T-cell (primary cell): ENCODE measurements at regions not wholly inside any gene's neighbourhood (a gene's known extent, or its start where the extent isn't known, plus 50 kb on each side); places are given as distances from the start of the nearest gene placed in this dataset.

Source experiments
- ATAC-seq, 4 experiments: fragments of 200-7000 bp in 3 of 4; fragments of 150-1000 bp in 1 of 4; cut with Tn5 transposase; replicated peaks in 1 of 4; 1 replicate in 3 of 4; 2 replicates in 1 of 4; pipeline ENCODE4 v1.10.0; 2021; ENCODE audit warnings: moderate library complexity in 3 of 4, mild to moderate bottlenecking in 2 of 4, moderate number of reproducible peaks in 1 of 4
- CTCF ChIA-PET, 2 donors: fragments of 300-600 bp; sonication (Branson Sonifier 250); formaldehyde crosslinking; loops; one replicate each; lab custom pipeline; 2022; ENCODE audit warnings: antibody characterized with exemption in 2 of 2; lab: Charles Lee
- POLR2A ChIA-PET, 2 donors: fragments of 300-600 bp; sonication (Branson Sonifier 250); formaldehyde crosslinking; loops; one replicate each; lab custom pipeline; 2022; ENCODE audit warnings: antibody characterized with exemption in 2 of 2; lab: Charles Lee
- DNase-seq, 35 experiments: peaks; one replicate each; pipeline versions ENCODE4 v3.0.0 to v3.0.0-alpha.2; 2013 to 2023
- H3K27ac ChIP-seq: one replicate; pipeline ENCODE4 v1.5.1; 2013; ENCODE audit warnings: low read length
- H3K27me3 ChIP-seq, 2 experiments: replicated peaks in 1 of 2; 1 replicate in 1 of 2; 2 replicates in 1 of 2; pipeline versions ENCODE4 v1.6.1 to v1.7.0; 2013; ENCODE audit warnings: low read length in 1 of 2, mixed read lengths in 1 of 2; ENCODE audit not compliant: control insufficient read depth in 2 of 2, insufficient read depth in 2 of 2; ENCODE audit errors: extremely low read depth in 1 of 2
- H3K36me3 ChIP-seq, 2 donors: 1 replicate in 1 of 2; 2 replicates in 1 of 2; pipeline versions ENCODE4 v1.6.1 to v1.7.0; 2013; ENCODE audit warnings: low read length in 1 of 2; ENCODE audit not compliant: control insufficient read depth in 2 of 2, insufficient read depth in 1 of 2; ENCODE audit errors: extremely low read depth in 1 of 2
- H3K4me1 ChIP-seq, 2 experiments: 1 replicate in 1 of 2; 2 replicates in 1 of 2; pipeline versions ENCODE4 v1.6.1 to v1.7.0; 2013; ENCODE audit warnings: low read length in 2 of 2, mixed read lengths in 1 of 2; ENCODE audit not compliant: insufficient read depth in 2 of 2, control insufficient read depth in 1 of 2; ENCODE audit errors: extremely low read depth in 1 of 2
- H3K4me3 ChIP-seq, 2 donors: 1 replicate in 1 of 2; 2 replicates in 1 of 2; pipeline versions ENCODE4 v1.5.1 to v1.7.0; 2013; ENCODE audit warnings: mild to moderate bottlenecking in 2 of 2, low read length in 1 of 2, moderate library complexity in 1 of 2; ENCODE audit not compliant: control insufficient read depth in 1 of 2; ENCODE audit errors: extremely low read depth in 1 of 2
- H3K9me3 ChIP-seq: 2 replicates; pipeline ENCODE4 v1.7.0; 2013
- H3K27ac Mint-ChIP-seq, 2 donors: one replicate each; pipeline ENCODE4 v1.8.0; 2020 to 2021; ENCODE audit warnings: mild to moderate bottlenecking in 2 of 2, mixed read lengths in 2 of 2
- H3K27me3 Mint-ChIP-seq, 2 donors: one replicate each; pipeline ENCODE4 v1.8.0; 2021 to 2022; ENCODE audit warnings: mixed read lengths in 2 of 2
- H3K36me3 Mint-ChIP-seq: one replicate; pipeline ENCODE4 v1.8.0; 2021; ENCODE audit warnings: mixed read lengths
- H3K4me1 Mint-ChIP-seq, 3 donors: one replicate each; pipeline ENCODE4 v1.8.0; 2020 to 2022; ENCODE audit warnings: mixed read lengths in 3 of 3, mild to moderate bottlenecking in 1 of 3
- H3K4me3 Mint-ChIP-seq, 3 donors: one replicate each; pipeline ENCODE4 v1.8.0; 2020 to 2022; ENCODE audit warnings: mild to moderate bottlenecking in 3 of 3, mixed read lengths in 3 of 3, moderate library complexity in 3 of 3
- H3K9me3 Mint-ChIP-seq, 3 donors: one replicate each; pipeline ENCODE4 v1.8.0; 2020 to 2022; ENCODE audit warnings: mixed read lengths in 3 of 3
- WGBS: methylation state at CpG from one replicate; pipeline ENCODE4 v1.1.5; 2013; ENCODE audit warnings: missing lambda C conversion rate; ENCODE audit not compliant: insufficient coverage; 5-methylcytosine and 5-hydroxymethylcytosine counted together

- no peaks in the 10 kb centered on the region for H3K36me3 ChIP-seq
- ChIA-PET POLR2A (no interaction called here), CTCF (no interaction called here)
- no peak overlapping the region for H3K4me3 ChIP-seq
- H3K4me1 ChIP-seq, result no peaks in the 10 kb centered on the region
- Mint-ChIP-seq H3K4me3 (no peak overlapping the region), H3K27me3 (peaks cover 23 to 27% of the 10 kb centered on the region in 2 donors), H3K9me3 (no peaks in the 10 kb centered on the region), H3K36me3 (no peaks in the 10 kb centered on the region), H3K4me1 (no peaks in the 10 kb centered on the region), H3K27ac (no peak overlapping the region)
- H3K27me3 ChIP-seq, result peaks cover 0 to 20% of the 10 kb centered on the region in 2 experiments
- ATAC-seq, result no peak
- no peak for DNase-seq
- no peak overlapping the region for H3K27ac ChIP-seq
- WGBS, result 95% methylated on average over 7 of the region's 16 CpGs
- H3K9me3 ChIP-seq, result no peaks in the 10 kb centered on the region
Observed at GRCh38 chr2:238691596-238692491, 156.0 kb upstream of the TWIST2 start.

GRCh38 chr2:238692562-238692961 lies 155.3 kb upstream of the TWIST2 start:
- 73% methylated on average over 6 of the region's 7 CpGs for WGBS
- DNase-seq, result no peak
- no peak overlapping the region for H3K27ac ChIP-seq
- peaks cover 0 to 19% of the 10 kb centered on the region in 2 experiments for H3K27me3 ChIP-seq
- ChIA-PET CTCF (no interaction called here), POLR2A (no interaction called here)
- no peak overlapping the region for H3K4me3 Mint-ChIP-seq
- no peaks in the 10 kb centered on the region for H3K4me1 ChIP-seq
- H3K36me3 Mint-ChIP-seq, result no peaks in the 10 kb centered on the region
- peaks cover 21 to 23% of the 10 kb centered on the region in 2 donors for H3K27me3 Mint-ChIP-seq
- no peak for ATAC-seq
- no peaks in the 10 kb centered on the region for H3K9me3 ChIP-seq
- H3K36me3 ChIP-seq, result no peaks in the 10 kb centered on the region
- no peak overlapping the region for H3K27ac Mint-ChIP-seq
- H3K4me1 Mint-ChIP-seq, result no peaks in the 10 kb centered on the region
- H3K4me3 ChIP-seq, result no peak overlapping the region
- H3K9me3 Mint-ChIP-seq, result no peaks in the 10 kb centered on the region

DNA sequence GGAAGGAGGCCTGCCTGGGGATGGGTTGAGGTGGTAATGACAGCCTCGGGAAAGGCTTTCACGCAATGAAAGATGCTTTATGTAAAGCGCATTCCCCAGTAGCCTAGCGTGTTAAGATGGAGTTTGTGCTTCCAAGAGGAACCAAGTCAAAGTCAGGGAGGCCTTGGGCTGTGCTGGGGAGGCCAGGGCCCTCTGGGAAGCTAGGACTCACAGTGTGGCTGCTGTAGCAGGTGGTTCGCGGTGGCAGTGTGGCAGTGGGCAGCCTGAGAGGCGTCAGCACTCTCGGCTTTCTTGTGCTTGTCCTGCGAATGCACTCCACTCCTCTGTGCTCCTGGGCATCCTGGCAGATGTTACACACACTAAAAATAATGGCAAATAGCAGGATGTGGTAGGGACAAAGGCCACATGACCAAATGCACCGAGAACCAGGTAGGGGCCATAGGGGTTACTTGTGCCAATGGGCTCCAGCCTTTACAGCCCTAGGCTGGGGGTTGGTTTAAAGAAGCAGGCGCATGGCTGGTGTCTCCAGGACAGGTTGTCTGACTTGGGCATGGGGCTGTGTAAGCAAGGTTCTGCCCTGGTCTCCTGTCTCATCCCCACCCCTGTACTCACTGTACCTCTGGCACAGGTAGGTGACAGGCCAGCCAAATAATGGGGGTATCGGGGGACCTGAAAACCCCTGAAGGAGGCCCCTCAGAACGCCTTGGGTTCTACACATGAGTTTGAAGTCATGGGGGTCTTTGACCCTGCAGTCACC lies 154.4 kb upstream of the TWIST2 start:
- POLR2A ChIA-PET, result no interaction called here
- no peak for DNase-seq
- Mint-ChIP-seq H3K4me3 (no peak overlapping the region), H3K27me3 (peaks cover 14 to 21% of the 10 kb centered on the region in 2 donors), H3K4me1 (no peaks in the 10 kb centered on the region), H3K36me3 (no peaks in the 10 kb centered on the region), H3K9me3 (no peaks in the 10 kb centered on the region), H3K27ac (no peak overlapping the region)
- Histone ChIP-seq H3K36me3 (no peaks in the 10 kb centered on the region), H3K4me3 (no peak overlapping the region), H3K4me1 (no peaks in the 10 kb centered on the region), H3K27ac (no peak overlapping the region), H3K9me3 (no peaks in the 10 kb centered on the region), H3K27me3 (peaks cover 0 to 16% of the 10 kb centered on the region in 2 experiments)
- 94% methylated on average over 6 of the region's 13 CpGs for WGBS
- ATAC-seq, result no peak
- CTCF ChIA-PET, result no interaction called here

GRCh38 chr2:238694136-238694755 lies 153.6 kb upstream of the TWIST2 start:
- WGBS, result 76% methylated on average over 7 of the region's 8 CpGs
- no peaks in the 10 kb centered on the region for H3K36me3 ChIP-seq
- H3K4me1 ChIP-seq, result no peaks in the 10 kb centered on the region
- no peak overlapping the region for H3K27ac ChIP-seq
- no peak overlapping the region for H3K4me3 Mint-ChIP-seq
- no peaks in the 10 kb centered on the region for H3K9me3 ChIP-seq
- H3K36me3 Mint-ChIP-seq, result no peaks in the 10 kb centered on the region
- no peaks in the 10 kb centered on the region for H3K4me1 Mint-ChIP-seq
- ChIA-PET CTCF (no interaction called here), POLR2A (no interaction called here)
- H3K27me3 ChIP-seq, result peaks cover 0 to 12% of the 10 kb centered on the region in 2 experiments
- H3K27ac Mint-ChIP-seq, result no peak overlapping the region
- H3K27me3 Mint-ChIP-seq, result peaks cover 7 to 16% of the 10 kb centered on the region in 2 donors
- no peak for ATAC-seq
- H3K9me3 Mint-ChIP-seq, result no peaks in the 10 kb centered on the region
- DNase-seq, result no peak
- no peak overlapping the region for H3K4me3 ChIP-seq

- no peak for ATAC-seq
- Histone ChIP-seq H3K4me1 (no peaks in the 10 kb centered on the region), H3K36me3 (no peaks in the 10 kb centered on the region), H3K9me3 (no peaks in the 10 kb centered on the region), H3K4me3 (no peak overlapping the region), H3K27ac (no peak overlapping the region), H3K27me3 (peaks cover 0 to 8% of the 10 kb centered on the region in 2 experiments)
- H3K36me3 Mint-ChIP-seq, result no peaks in the 10 kb centered on the region
- H3K4me3 Mint-ChIP-seq, result no peak overlapping the region
- H3K9me3 Mint-ChIP-seq, result no peaks in the 10 kb centered on the region
- peaks cover 4 to 12% of the 10 kb centered on the region in 2 donors for H3K27me3 Mint-ChIP-seq
- DNase-seq, result no peak
- ChIA-PET POLR2A (no interaction called here), CTCF (no interaction called here)
- H3K4me1 Mint-ChIP-seq, result no peaks in the 10 kb centered on the region
- H3K27ac Mint-ChIP-seq, result no peak overlapping the region
- WGBS, result 69% methylated on average over 4 of the region's 6 CpGs
Observed at GRCh38 chr2:238694922-238695321, 153.0 kb upstream of the TWIST2 start.

GRCh38 chr2:238695538-238695937 lies 152.3 kb upstream of the TWIST2 start:
- H3K4me3 ChIP-seq, result no peak overlapping the region
- peaks cover 0 to 8% of the 10 kb centered on the region in 2 experiments for H3K27me3 ChIP-seq
- WGBS, result 58% methylated on average over 2 of the region's 4 CpGs
- no peak overlapping the region for H3K27ac Mint-ChIP-seq
- H3K36me3 Mint-ChIP-seq, result no peaks in the 10 kb centered on the region
- DNase-seq (no peak), ATAC-seq (no peak)
- ChIA-PET POLR2A (no interaction called here), CTCF (interaction anchor here in 1 of 2 donors (0.6 kb wide), 1 partner anchor 1989 kb away, joined by 3 read pairs; no protein-coding TSS in a partner anchor)
- H3K27me3 Mint-ChIP-seq, result peaks cover 0 to 8% of the 10 kb centered on the region in 2 donors
- H3K9me3 ChIP-seq, result no peaks in the 10 kb centered on the region
- H3K9me3 Mint-ChIP-seq, result no peaks in the 10 kb centered on the region
- no peaks in the 10 kb centered on the region for H3K36me3 ChIP-seq
- no peak overlapping the region for H3K4me3 Mint-ChIP-seq
- H3K4me1 Mint-ChIP-seq, result no peaks in the 10 kb centered on the region
- no peak overlapping the region for H3K27ac ChIP-seq
- no peaks in the 10 kb centered on the region for H3K4me1 ChIP-seq
